Liver (tissue), 3 donors: ENCODE measurements at regions not wholly inside any gene's neighbourhood (a gene's known extent, or its start where the extent isn't known, plus 50 kb on each side); places are given as distances from the start of the nearest gene placed in this dataset.

Experiments used
- JUND ChIP-seq, 2 donors: IDR thresholded peaks; 2 replicates each; pipeline ENCODE4 v1.6.1; 2016; ENCODE audit warnings: antibody characterized with exemption in 2 of 2
- TF ChIP-seq, protein P1 (sequence below): fragments of 150-350 bp; IDR thresholded peaks from 2 replicates; pipeline ENCODE4 v1.5.1; 2017; ENCODE audit warnings: improper control_type of control experiment, low read depth, low read length; ENCODE audit not compliant: missing input control
- TF ChIP-seq, protein P2 (sequence below): IDR thresholded peaks from 2 replicates; pipeline ENCODE4 v1.6.1; 2016; ENCODE audit warnings: antibody characterized with exemption, mild to moderate bottlenecking
- donor health status: healthy.
- donor health status: healthy.

DNA sequence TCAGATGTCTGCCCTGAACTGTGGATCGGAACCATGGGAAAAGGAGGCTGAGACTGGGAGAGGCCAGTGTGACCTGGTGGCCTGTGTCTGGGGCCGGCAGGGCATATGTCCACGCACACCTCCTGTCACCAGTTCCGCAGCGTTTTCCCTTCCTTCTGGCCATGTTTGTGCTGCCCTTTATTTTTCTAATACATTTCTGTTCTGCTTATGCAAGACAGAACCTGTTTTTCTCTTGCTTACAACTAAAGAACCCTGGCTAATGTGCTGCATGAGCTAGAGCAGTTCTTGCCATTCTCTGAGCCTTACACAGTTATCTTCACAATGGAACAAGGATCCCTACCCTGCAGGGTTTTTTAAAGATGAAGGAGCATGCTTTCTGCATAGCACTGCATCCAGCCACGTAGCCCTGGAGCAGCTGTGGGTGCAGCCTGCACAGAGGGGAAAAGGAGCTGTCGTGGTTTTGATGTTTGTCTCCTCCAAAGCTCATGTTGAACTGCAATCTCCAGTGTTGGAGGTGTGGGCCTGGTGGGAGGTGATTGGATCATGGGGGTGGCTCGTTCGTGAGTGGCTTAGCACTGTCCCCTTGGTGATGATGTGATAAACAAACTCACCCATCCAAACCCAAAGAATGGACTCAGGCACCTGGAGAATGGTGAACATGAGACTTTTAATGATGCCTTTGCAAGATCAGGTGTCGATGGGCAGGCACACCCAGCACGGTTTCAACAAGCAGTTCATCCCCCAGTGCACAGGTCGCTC, 84.8 kb upstream of the SHANK2 start:
- TF ChIP-seq, protein P1, sequence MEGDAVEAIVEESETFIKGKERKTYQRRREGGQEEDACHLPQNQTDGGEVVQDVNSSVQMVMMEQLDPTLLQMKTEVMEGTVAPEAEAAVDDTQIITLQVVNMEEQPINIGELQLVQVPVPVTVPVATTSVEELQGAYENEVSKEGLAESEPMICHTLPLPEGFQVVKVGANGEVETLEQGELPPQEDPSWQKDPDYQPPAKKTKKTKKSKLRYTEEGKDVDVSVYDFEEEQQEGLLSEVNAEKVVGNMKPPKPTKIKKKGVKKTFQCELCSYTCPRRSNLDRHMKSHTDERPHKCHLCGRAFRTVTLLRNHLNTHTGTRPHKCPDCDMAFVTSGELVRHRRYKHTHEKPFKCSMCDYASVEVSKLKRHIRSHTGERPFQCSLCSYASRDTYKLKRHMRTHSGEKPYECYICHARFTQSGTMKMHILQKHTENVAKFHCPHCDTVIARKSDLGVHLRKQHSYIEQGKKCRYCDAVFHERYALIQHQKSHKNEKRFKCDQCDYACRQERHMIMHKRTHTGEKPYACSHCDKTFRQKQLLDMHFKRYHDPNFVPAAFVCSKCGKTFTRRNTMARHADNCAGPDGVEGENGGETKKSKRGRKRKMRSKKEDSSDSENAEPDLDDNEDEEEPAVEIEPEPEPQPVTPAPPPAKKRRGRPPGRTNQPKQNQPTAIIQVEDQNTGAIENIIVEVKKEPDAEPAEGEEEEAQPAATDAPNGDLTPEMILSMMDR = no peak
- TF ChIP-seq, protein P2, sequence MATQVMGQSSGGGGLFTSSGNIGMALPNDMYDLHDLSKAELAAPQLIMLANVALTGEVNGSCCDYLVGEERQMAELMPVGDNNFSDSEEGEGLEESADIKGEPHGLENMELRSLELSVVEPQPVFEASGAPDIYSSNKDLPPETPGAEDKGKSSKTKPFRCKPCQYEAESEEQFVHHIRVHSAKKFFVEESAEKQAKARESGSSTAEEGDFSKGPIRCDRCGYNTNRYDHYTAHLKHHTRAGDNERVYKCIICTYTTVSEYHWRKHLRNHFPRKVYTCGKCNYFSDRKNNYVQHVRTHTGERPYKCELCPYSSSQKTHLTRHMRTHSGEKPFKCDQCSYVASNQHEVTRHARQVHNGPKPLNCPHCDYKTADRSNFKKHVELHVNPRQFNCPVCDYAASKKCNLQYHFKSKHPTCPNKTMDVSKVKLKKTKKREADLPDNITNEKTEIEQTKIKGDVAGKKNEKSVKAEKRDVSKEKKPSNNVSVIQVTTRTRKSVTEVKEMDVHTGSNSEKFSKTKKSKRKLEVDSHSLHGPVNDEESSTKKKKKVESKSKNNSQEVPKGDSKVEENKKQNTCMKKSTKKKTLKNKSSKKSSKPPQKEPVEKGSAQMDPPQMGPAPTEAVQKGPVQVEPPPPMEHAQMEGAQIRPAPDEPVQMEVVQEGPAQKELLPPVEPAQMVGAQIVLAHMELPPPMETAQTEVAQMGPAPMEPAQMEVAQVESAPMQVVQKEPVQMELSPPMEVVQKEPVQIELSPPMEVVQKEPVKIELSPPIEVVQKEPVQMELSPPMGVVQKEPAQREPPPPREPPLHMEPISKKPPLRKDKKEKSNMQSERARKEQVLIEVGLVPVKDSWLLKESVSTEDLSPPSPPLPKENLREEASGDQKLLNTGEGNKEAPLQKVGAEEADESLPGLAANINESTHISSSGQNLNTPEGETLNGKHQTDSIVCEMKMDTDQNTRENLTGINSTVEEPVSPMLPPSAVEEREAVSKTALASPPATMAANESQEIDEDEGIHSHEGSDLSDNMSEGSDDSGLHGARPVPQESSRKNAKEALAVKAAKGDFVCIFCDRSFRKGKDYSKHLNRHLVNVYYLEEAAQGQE = no peak
- TF ChIP-seq JUND (IDR thresholded peaks at IDR 0.05) = no peak
